H1 (cell line): ENCODE measurements at regions not wholly inside any gene's neighbourhood (a gene's known extent, or its start where the extent isn't known, plus 50 kb on each side); places are given as distances from the start of the nearest gene placed in this dataset.

Source experiments
- CTCF ChIA-PET: fragments of 300-600 bp; sonication (Branson Sonifier 250); formaldehyde crosslinking; loops from one replicate; lab custom pipeline; 2021; ENCODE audit not compliant: partially characterized antibody; lab: Charles Lee
- POLR2A ChIA-PET: fragments of 300-600 bp; sonication (Branson Sonifier 250); formaldehyde crosslinking; loops from one replicate; lab custom pipeline; 2021; ENCODE audit warnings: inconsistent platforms; ENCODE audit not compliant: partially characterized antibody; lab: Charles Lee
- DNase-seq, 2 experiments: peaks; one replicate each; pipeline versions ENCODE4 v3.0.0 to v3.0.0-alpha.2; 2010 to 2022; ENCODE audit warnings: low spot score in 2 of 2, low read depth in 1 of 2, mixed read lengths in 1 of 2
- FAIRE-seq: peaks from 2 replicates; lab custom pipeline; 2011; peaks lifted over from hg19 to GRCh38; lab: Jason Lieb, UNC
- H2AFZ ChIP-seq: 2 replicates; pipeline ENCODE4 v1.8.1; 2012; ENCODE audit warnings: low read length, inconsistent platforms
- H2AK5ac ChIP-seq: 2 replicates; pipeline ENCODE4 v1.6.1; 2013; ENCODE audit warnings: low read depth, low read length
- H2BK120ac ChIP-seq: replicated peaks from 2 replicates; pipeline ENCODE3; 2013; ENCODE audit warnings: low read depth, low read length, inconsistent platforms
- H2BK12ac ChIP-seq: 2 replicates; pipeline ENCODE4 v1.6.1; 2013; ENCODE audit warnings: low read depth, low read length
- H2BK15ac ChIP-seq: 2 replicates; pipeline ENCODE4 v1.6.1; 2013; ENCODE audit warnings: low read length
- H2BK20ac ChIP-seq: 2 replicates; pipeline ENCODE4 v1.6.1; 2013; ENCODE audit warnings: low read length
- H2BK5ac ChIP-seq: 2 replicates; pipeline ENCODE4 v1.6.1; 2013; ENCODE audit warnings: low read depth, low read length
- H3K14ac ChIP-seq: 2 replicates; pipeline ENCODE4 v1.6.1; 2013; ENCODE audit warnings: inconsistent platforms; ENCODE audit not compliant: insufficient read length
- H3K18ac ChIP-seq: 2 replicates; pipeline ENCODE4 v1.6.1; 2013; ENCODE audit warnings: low read length; ENCODE audit errors: extremely low read depth
- H3K23ac ChIP-seq: 2 replicates; pipeline ENCODE4 v1.6.1; 2013; ENCODE audit warnings: inconsistent platforms; ENCODE audit not compliant: insufficient read length
- H3K23me2 ChIP-seq: 2 replicates; pipeline ENCODE4 v1.6.1; 2013; ENCODE audit warnings: low read depth, low read length
- H3K27ac ChIP-seq: 2 replicates; pipeline ENCODE4 v1.6.1; 2011; ENCODE audit warnings: low read depth, low read length, inconsistent platforms
- H3K27me3 ChIP-seq, 4 experiments: replicated peaks in 1 of 4; 1 replicate in 1 of 4; 2 replicates in 3 of 4; pipeline versions ENCODE4 v1.6.1 to v1.8.1; 2011 to 2013; ENCODE audit warnings: low read length in 3 of 4, mild to moderate bottlenecking in 3 of 4, inconsistent platforms in 2 of 4, mixed read lengths in 2 of 4, moderate library complexity in 1 of 4; ENCODE audit not compliant: control insufficient read depth in 3 of 4, insufficient read depth in 3 of 4; ENCODE audit errors: extremely low read depth in 1 of 4
- H3K36me3 ChIP-seq, 4 experiments: 2 replicates each; pipeline versions ENCODE4 v1.6.1 to v1.8.1; 2011 to 2013; ENCODE audit warnings: mild to moderate bottlenecking in 4 of 4, low read length in 3 of 4, moderate library complexity in 2 of 4, control low read depth in 1 of 4, inconsistent platforms in 1 of 4; ENCODE audit not compliant: insufficient read depth in 4 of 4, control insufficient read depth in 2 of 4
- H3K4ac ChIP-seq: replicated peaks from 2 replicates; pipeline ENCODE3; 2013; ENCODE audit warnings: low read length, low read depth, mixed read lengths, inconsistent platforms; ENCODE audit not compliant: insufficient read length
- H3K4me1 ChIP-seq, 4 experiments: replicated peaks in 1 of 4; 1 replicate in 1 of 4; 2 replicates in 3 of 4; pipeline versions ENCODE4 v1.6.1 to v1.8.1; 2011 to 2013; ENCODE audit warnings: low read length in 3 of 4, inconsistent platforms in 2 of 4, mixed read lengths in 1 of 4; ENCODE audit not compliant: insufficient read depth in 4 of 4, control insufficient read depth in 3 of 4
- H3K4me2 ChIP-seq, 2 experiments: 2 replicates each; pipeline versions ENCODE4 v1.6.1 to v1.8.1; 2011 to 2013; ENCODE audit warnings: low read depth in 2 of 2, low read length in 2 of 2, control low read depth in 1 of 2, inconsistent platforms in 1 of 2, mild to moderate bottlenecking in 1 of 2; ENCODE audit not compliant: insufficient read depth in 1 of 2
- H3K4me3 ChIP-seq, 4 experiments: fragments of 200-600, 300-600 bp in 1 of 4; sonication (generic), shearing (Covaris generic), sonication (Bioruptor Twin) in 1 of 4; 2 replicates each; pipeline versions ENCODE4 v1.5.1 to v1.8.1; 2011 to 2016; ENCODE audit warnings: low read length in 4 of 4, low read depth in 3 of 4, control low read depth in 2 of 4, inconsistent platforms in 2 of 4, mild to moderate bottlenecking in 2 of 4, mixed read lengths in 1 of 4, moderate library complexity in 1 of 4; ENCODE audit not compliant: insufficient read depth in 2 of 4; ENCODE audit errors: extremely low read depth in 1 of 4
- H3K56ac ChIP-seq: replicated peaks from 2 replicates; pipeline ENCODE3; 2013; ENCODE audit warnings: low read depth, mild to moderate bottlenecking, mixed read lengths, low read length, inconsistent platforms; ENCODE audit not compliant: insufficient read length
- H3K79me1 ChIP-seq: 2 replicates; pipeline ENCODE4 v1.6.1; 2013; ENCODE audit warnings: low read depth, low read length, control low read depth
- H3K79me2 ChIP-seq, 2 experiments: 2 replicates each; pipeline versions ENCODE4 v1.6.1 to v1.8.1; 2012 to 2013; ENCODE audit warnings: low read length in 2 of 2, mild to moderate bottlenecking in 2 of 2, inconsistent platforms in 1 of 2; ENCODE audit not compliant: insufficient read depth in 2 of 2, control insufficient read depth in 1 of 2
- H3K9ac ChIP-seq, 4 experiments: replicated peaks in 1 of 4; 1 replicate in 1 of 4; 2 replicates in 3 of 4; pipeline versions ENCODE4 v1.6.1 to v1.8.1; 2011 to 2013; ENCODE audit warnings: low read depth in 3 of 4, low read length in 3 of 4, control low read depth in 2 of 4, mild to moderate bottlenecking in 2 of 4, moderate library complexity in 2 of 4, inconsistent platforms in 1 of 4; ENCODE audit errors: extremely low read depth in 1 of 4
- H3K9me3 ChIP-seq, 2 experiments: 2 replicates each; pipeline versions ENCODE4 v1.6.1 to v1.8.1; 2012 to 2013; ENCODE audit warnings: mild to moderate bottlenecking in 2 of 2, moderate library complexity in 2 of 2, control low read depth in 1 of 2, inconsistent platforms in 1 of 2, low read depth in 1 of 2, low read length in 1 of 2, mixed read lengths in 1 of 2; ENCODE audit not compliant: insufficient read depth in 2 of 2
- H4K20me1 ChIP-seq, 2 experiments: replicated peaks in 1 of 2; 2 replicates each; pipeline versions ENCODE3 to v1.8.1; 2011 to 2013; ENCODE audit warnings: inconsistent platforms in 2 of 2, low read length in 2 of 2, mild to moderate bottlenecking in 1 of 2; ENCODE audit not compliant: insufficient read depth in 2 of 2, control insufficient read depth in 1 of 2
- H4K5ac ChIP-seq: 2 replicates; pipeline ENCODE4 v1.6.1; 2013; ENCODE audit warnings: low read length, low read depth, mixed read lengths, inconsistent platforms; ENCODE audit not compliant: insufficient read length
- H4K8ac ChIP-seq: 2 replicates; pipeline ENCODE4 v1.8.0; 2013; ENCODE audit warnings: mild to moderate bottlenecking, moderate library complexity, low read length, inconsistent platforms; ENCODE audit not compliant: insufficient read depth; ENCODE audit errors: extremely low read depth
- H4K91ac ChIP-seq: replicated peaks from 2 replicates; pipeline ENCODE3; 2013; ENCODE audit warnings: low read length, mixed read lengths, inconsistent platforms; ENCODE audit not compliant: insufficient read length
- ATF3 ChIP-seq: IDR thresholded peaks from 2 replicates; pipeline ENCODE4 v1.6.1; 2011; ENCODE audit warnings: low read depth, mild to moderate bottlenecking, low read length; ENCODE audit not compliant: insufficient read depth
- CTCF ChIP-seq, 3 experiments: IDR thresholded peaks; 1 replicate in 2 of 3; 2 replicates in 1 of 3; pipeline versions ENCODE4 v1.5.1 to v1.6.1; 2011; ENCODE audit warnings: low read length in 3 of 3, mild to moderate bottlenecking in 3 of 3, inconsistent platforms in 2 of 3, low read depth in 1 of 3, moderate library complexity in 1 of 3; ENCODE audit not compliant: insufficient read depth in 1 of 3; ENCODE audit errors: control extremely low read depth in 1 of 3
- EGR1 ChIP-seq: IDR thresholded peaks from 2 replicates; pipeline ENCODE4 v1.6.1; 2011; ENCODE audit warnings: low read depth, low read length, borderline replicate concordance
- FOSL1 ChIP-seq: IDR thresholded peaks from 2 replicates; pipeline ENCODE4 v1.6.1; 2011; ENCODE audit warnings: mild to moderate bottlenecking, low read depth, low read length, moderate library complexity; ENCODE audit not compliant: insufficient read depth
- GABPA ChIP-seq: IDR thresholded peaks from 2 replicates; pipeline ENCODE4 v1.6.1; 2011; ENCODE audit warnings: mild to moderate bottlenecking, low read length, moderate library complexity, borderline replicate concordance; ENCODE audit not compliant: insufficient read depth
- SP4 ChIP-seq: IDR thresholded peaks from 2 replicates; pipeline ENCODE4 v1.6.1; 2012; ENCODE audit warnings: low read length, inconsistent platforms
- ZNF274 ChIP-seq: IDR thresholded peaks from 2 replicates; pipeline ENCODE4 v1.7.0; 2012; ENCODE audit warnings: low read length, borderline replicate concordance; ENCODE audit errors: extremely low read depth
- WGBS, 2 experiments: shearing (Covaris generic) in 1 of 2; methylation state at CpG; one replicate each; pipeline versions ENCODE4 v1.1.6 to v1.1.7; 2013 to 2015; ENCODE audit warnings: low lambda C conversion rate in 2 of 2, mixed read lengths in 2 of 2, inconsistent platforms in 1 of 2, low coverage in 1 of 2, missing lambda C conversion rate in 1 of 2; ENCODE audit not compliant: insufficient replicate concordance in 2 of 2, insufficient coverage in 1 of 2, insufficient read length in 1 of 2; ENCODE audit errors: extremely low coverage in 1 of 2, missing lambda C conversion rate in 1 of 2; 5-methylcytosine and 5-hydroxymethylcytosine counted together

DNA sequence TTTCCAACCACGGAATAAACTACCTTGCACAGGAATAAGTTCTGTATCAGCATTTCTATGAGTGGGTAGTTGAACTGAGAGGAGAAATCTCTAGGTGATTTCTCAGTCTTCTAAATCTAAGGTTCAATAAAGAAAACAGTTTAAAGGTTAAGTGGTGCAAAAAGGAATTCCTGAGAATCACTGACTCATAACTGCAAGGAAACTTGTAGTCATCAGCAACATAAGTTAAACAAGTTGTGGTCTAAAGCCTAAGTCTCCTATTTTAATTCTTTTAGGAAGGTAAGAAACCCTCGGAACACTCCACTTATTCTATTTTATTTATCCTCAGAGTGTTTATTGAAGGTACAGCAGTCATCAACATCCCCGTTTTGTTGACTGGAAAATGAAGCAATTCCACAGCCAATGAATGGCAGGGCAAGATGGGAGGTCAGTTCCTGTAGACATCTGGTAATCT lies 92.4 kb upstream of the PIK3CG start:
- FAIRE-seq (no peak), DNase-seq (no peak)
- no peaks in the 10 kb centered on the region for H4K20me1 ChIP-seq
- H3K9ac ChIP-seq = no peak overlapping the region
- H3K4me3 ChIP-seq = no peak overlapping the region
- no peak overlapping the region for H2BK5ac ChIP-seq
- no peak overlapping the region for H2BK120ac ChIP-seq
- no peak overlapping the region for H3K23ac ChIP-seq
- H2AFZ ChIP-seq = no peak overlapping the region
- no peak overlapping the region for H3K4ac ChIP-seq
- H3K27ac ChIP-seq = no peak overlapping the region
- no peaks in the 10 kb centered on the region for H3K79me1 ChIP-seq
- WGBS, 2 experiments = 86% methylated on average over 3 of the region's 3 CpGs; no CpG with 5 or more reads in 1 of the 2 experiments
- H3K18ac ChIP-seq = no peak overlapping the region
- no peak overlapping the region for H2BK15ac ChIP-seq
- H3K9me3 ChIP-seq = no peaks in the 10 kb centered on the region
- no peaks in the 10 kb centered on the region; a peak in 1 of 8 replicates for H3K36me3 ChIP-seq
- CTCF ChIA-PET = no interaction called here
- no peak overlapping the region for H4K5ac ChIP-seq
- no peak overlapping the region for H3K56ac ChIP-seq
- no peaks in the 10 kb centered on the region for H3K27me3 ChIP-seq
- H4K91ac ChIP-seq = no peak overlapping the region
- POLR2A ChIA-PET = no interaction called here
- no peaks in the 10 kb centered on the region for H3K23me2 ChIP-seq
- H2AK5ac ChIP-seq = no peak overlapping the region
- no peak overlapping the region for H3K14ac ChIP-seq
- TF ChIP-seq GABPA (no peak), CTCF (IDR thresholded peaks at IDR 0.05; ENCODE audit: control extremely low read depth in 1 of 3, insufficient read depth in 1 of 3, low read depth in 1 of 3, low read length in 3 of 3) (no peak), SP4 (no peak), ATF3 (no peak), EGR1 (no peak), FOSL1 (no peak), ZNF274 (no peak)
- TF ChIP-seq, all 59 proteins: peak for 0
- H3K4me2 ChIP-seq = no peak overlapping the region
- H3K4me1 ChIP-seq = peaks cover 0 to 3% (median 0%) of the 10 kb centered on the region in 4 experiments; a peak in 1 of 7 replicates
- no peak overlapping the region for H4K8ac ChIP-seq
- H2BK20ac ChIP-seq = no peak overlapping the region
- no peak overlapping the region for H2BK12ac ChIP-seq
- no peaks in the 10 kb centered on the region for H3K79me2 ChIP-seq
